K562 (cell line): ENCODE measurements at regions not wholly inside any gene's neighbourhood (a gene's known extent, or its start where the extent isn't known, plus 50 kb on each side); places are given as distances from the start of the nearest gene placed in this dataset.

Experiments used
- ATAC-seq: fragments of 200-7000 bp; cut with Tn5 transposase; 3 replicates; pipeline ENCODE4 v1.9.1; 2020; ENCODE audit warnings: moderate library complexity
- BruUV-seq: library from RNA; stranded (reverse); fragments of 400-500 nt; replicated peaks from 2 replicates; lab custom pipeline; 2021; lab: Mats Ljungman, UMichigan
- CTCF ChIA-PET: fragments of 300-600 bp; formaldehyde crosslinking; extraction: SDS; loops from one replicate; lab custom pipeline; 2021; ENCODE audit warnings: low intra/inter-chr PET ratio; lab: Yijun Ruan, JAX
- POLR2A ChIA-PET: fragments of 300-600, 350-650 bp; sonication (Branson Sonifier 250); formaldehyde crosslinking; extraction: SDS; loops from one replicate; lab custom pipeline; 2021; ENCODE audit warnings: antibody characterized with exemption, inconsistent platforms; lab: Yijun Ruan, JAX
- DNase-seq, 4 experiments: peaks; one replicate each; pipeline versions ENCODE4 v3.0.0 to v3.0.0-alpha.2; 2011 to 2018; ENCODE audit warnings: low spot score in 3 of 4, mixed read lengths in 3 of 4; ENCODE audit errors: extremely low read depth in 1 of 4
- FAIRE-seq: peaks from 2 replicates; lab custom pipeline; 2011; peaks lifted over from hg19 to GRCh38; lab: Jason Lieb, UNC
- H2AFZ ChIP-seq: 2 replicates; pipeline ENCODE4 v1.6.0; 2011; ENCODE audit warnings: low read depth, low read length, control low read depth, inconsistent platforms
- H3K27ac ChIP-seq: fragments of 200-600 bp; 3 replicates; pipeline ENCODE4 v1.8.0; 2011; ENCODE audit warnings: low read depth, mild to moderate bottlenecking, control low read depth, inconsistent platforms, low read length, moderate library complexity, mixed read lengths; ENCODE audit errors: extremely low read depth
- H3K27me3 ChIP-seq, 2 experiments: fragments of 300-600 bp in 1 of 2; 2 replicates in 1 of 2; 3 replicates in 1 of 2; pipeline versions ENCODE4 v1.6.0 to v1.8.0; 2011; ENCODE audit warnings: inconsistent platforms in 2 of 2, low read length in 2 of 2, mild to moderate bottlenecking in 1 of 2, mixed read lengths in 1 of 2, moderate library complexity in 1 of 2; ENCODE audit not compliant: control insufficient read depth in 2 of 2, insufficient read depth in 2 of 2
- H3K36me3 ChIP-seq: fragments of 300-600 bp; 3 replicates; pipeline ENCODE4 v1.8.0; 2011; ENCODE audit warnings: mild to moderate bottlenecking, low read length, inconsistent platforms; ENCODE audit not compliant: control insufficient read depth, insufficient read depth
- H3K4me1 ChIP-seq, 2 experiments: fragments of 200-600 bp in 1 of 2; replicated peaks in 1 of 2; 2 replicates in 1 of 2; 3 replicates in 1 of 2; pipeline versions ENCODE4 v1.5.1 to v1.8.0; 2011; ENCODE audit warnings: inconsistent platforms in 2 of 2, low read length in 2 of 2, mild to moderate bottlenecking in 1 of 2, mixed read lengths in 1 of 2, moderate library complexity in 1 of 2; ENCODE audit not compliant: control insufficient read depth in 2 of 2, insufficient read depth in 2 of 2
- H3K4me2 ChIP-seq: 2 replicates; pipeline ENCODE4 v1.6.1; 2011; ENCODE audit warnings: low read length, control low read depth, inconsistent platforms, mixed read lengths; ENCODE audit not compliant: insufficient read depth
- H3K4me3 ChIP-seq: fragments of 200-600 bp; sonication (generic), shearing (Covaris generic); 2 replicates; pipeline ENCODE4 v1.5.1; 2016; ENCODE audit warnings: control low read depth, inconsistent platforms
- H3K79me2 ChIP-seq: fragments of 200-600 bp; 3 replicates; pipeline ENCODE4 v1.8.0; 2011; ENCODE audit warnings: low read length, inconsistent platforms; ENCODE audit not compliant: control insufficient read depth, insufficient read depth
- H3K9ac ChIP-seq, 2 experiments: 2 replicates each; pipeline versions ENCODE4 v1.6.0 to v1.6.1; 2011; ENCODE audit warnings: low read depth in 2 of 2, low read length in 2 of 2, control low read depth in 1 of 2, inconsistent platforms in 1 of 2, mild to moderate bottlenecking in 1 of 2, mixed read lengths in 1 of 2; ENCODE audit not compliant: insufficient read depth in 1 of 2
- H3K9me1 ChIP-seq: one replicate; pipeline ENCODE4 v1.6.0; 2011; ENCODE audit warnings: inconsistent platforms, mild to moderate bottlenecking, low read length, moderate library complexity; ENCODE audit not compliant: control insufficient read depth, insufficient read depth
- H3K9me3 ChIP-seq: replicated peaks from 2 replicates; pipeline ENCODE4 v1.5.1; 2011; ENCODE audit warnings: low read depth, low read length, inconsistent platforms; ENCODE audit not compliant: control insufficient read depth, insufficient read depth
- H4K20me1 ChIP-seq: replicated peaks from 2 replicates; pipeline ENCODE4 v1.6.1; 2011; ENCODE audit warnings: low read length, inconsistent platforms, mixed read lengths; ENCODE audit not compliant: control insufficient read depth, insufficient read depth
- FOXK2 ChIP-seq, 2 experiments: fragments of 450-650 bp; IDR thresholded peaks in 1 of 2; conservative IDR thresholded peaks in 1 of 2; 2 replicates each; pipeline ENCODE4 v1.6.1; 2016; ENCODE audit warnings: low read depth in 2 of 2, mild to moderate bottlenecking in 1 of 2
- IRF2 ChIP-seq: sonication (generic); formaldehyde crosslinking; IDR thresholded peaks from 2 replicates; pipeline ENCODE4 v1.8.1; 2022; ENCODE audit warnings: mild to moderate bottlenecking, missing genetic modification reagents
- MLX ChIP-seq, 2 experiments: fragments of 450-650 bp in 1 of 2; sonication (generic) in 1 of 2; formaldehyde crosslinking; conservative IDR thresholded peaks; 2 replicates each; pipeline versions ENCODE4 v1.4.0 to v1.8.1; 2020 to 2022; ENCODE audit warnings: mild to moderate bottlenecking in 1 of 2, missing genetic modification reagents in 1 of 2
- NR4A1 ChIP-seq, 2 experiments: fragments of 250-450 bp in 1 of 2; fragments of 450-650 bp in 1 of 2; sonication (Bioruptor Pico) in 1 of 2; IDR thresholded peaks; 2 replicates each; pipeline versions ENCODE4 v1.4.0 to v1.6.1; 2016 to 2020; ENCODE audit warnings: mild to moderate bottlenecking in 2 of 2, missing compliant biosample characterization in 1 of 2, missing genetic modification characterization in 1 of 2, moderate library complexity in 1 of 2
- SMARCC2 ChIP-seq: fragments of 450-650 bp; IDR thresholded peaks from 2 replicates; pipeline ENCODE4 v1.6.1; 2017; ENCODE audit warnings: antibody characterized with exemption, moderate library complexity, mild to moderate bottlenecking, low read depth
- ZBTB17 ChIP-seq: fragments of 450-650 bp; formaldehyde crosslinking; IDR thresholded peaks from 2 replicates; pipeline ENCODE4 v1.4.0; 2020; ENCODE audit warnings: mild to moderate bottlenecking
- ZEB2 ChIP-seq: fragments of 450-650 bp; IDR thresholded peaks from 2 replicates; pipeline ENCODE4 v1.6.1; 2016
- ZFP30 ChIP-seq: fragments of 250-450 bp; sonication (Bioruptor Pico); IDR thresholded peaks from 2 replicates; pipeline ENCODE4 v1.8.0; 2022; ENCODE audit warnings: moderate library complexity, mild to moderate bottlenecking, inconsistent platforms, borderline replicate concordance
- ZNF12 ChIP-seq: sonication (generic); formaldehyde crosslinking; IDR thresholded peaks from 2 replicates; pipeline ENCODE4 v1.4.0; 2020; ENCODE audit warnings: mild to moderate bottlenecking, missing genetic modification reagents
- ZNF124 ChIP-seq: sonication (generic); formaldehyde crosslinking; IDR thresholded peaks from 2 replicates; pipeline ENCODE4 v1.8.1; 2022; ENCODE audit warnings: missing genetic modification reagents
- ZNF316 ChIP-seq: fragments of 450-650 bp; IDR thresholded peaks from 2 replicates; pipeline ENCODE4 v1.6.1; 2016
- ZNF76 ChIP-seq: fragments of 250-450 bp; sonication (Bioruptor Pico); IDR thresholded peaks from 2 replicates; pipeline ENCODE4 v1.4.0; 2020; ENCODE audit warnings: mild to moderate bottlenecking, moderate library complexity, borderline replicate concordance
- WGBS: fragments of 100-300 bp; shearing (Covaris generic); methylation state at CpG from one replicate; pipeline ENCODE4 v1.1.6; 2016; ENCODE audit warnings: low coverage, mixed read lengths; ENCODE audit not compliant: insufficient coverage; ENCODE audit errors: missing lambda C conversion rate; 5-methylcytosine and 5-hydroxymethylcytosine counted together
- in situ Hi-C: fragments of 300-500 bp; cut with MboI; formaldehyde crosslinking; loops from 4 replicates; pipeline ENCODE4 v1.15.0; 2018; ENCODE audit warnings: inconsistent platforms, mixed read lengths
- intact Hi-C: fragments of 100-400 bp; cut with micrococcal nuclease; formaldehyde crosslinking; loops from 2 replicates; pipeline ENCODE4 v1.14.2; 2022
- TF ChIP-seq, protein P1 (sequence below): fragments of 450-650 bp; IDR thresholded peaks from 2 replicates; pipeline ENCODE4 v1.6.1; 2016
- TF ChIP-seq, protein P2 (sequence below), 2 experiments: fragments of 450-650 bp in 1 of 2; sonication (generic) in 1 of 2; formaldehyde crosslinking in 1 of 2; IDR thresholded peaks in 1 of 2; conservative IDR thresholded peaks in 1 of 2; 2 replicates each; pipeline versions ENCODE4 v1.6.1 to v1.8.1; 2016 to 2023; ENCODE audit warnings: mild to moderate bottlenecking in 2 of 2, moderate library complexity in 2 of 2, inconsistent platforms in 1 of 2, missing genetic modification reagents in 1 of 2
- TF ChIP-seq, protein P3 (sequence below): sonication (generic); formaldehyde crosslinking; IDR thresholded peaks from 2 replicates; pipeline ENCODE4 v1.5.0; 2020; ENCODE audit warnings: missing genetic modification reagents

DNA sequence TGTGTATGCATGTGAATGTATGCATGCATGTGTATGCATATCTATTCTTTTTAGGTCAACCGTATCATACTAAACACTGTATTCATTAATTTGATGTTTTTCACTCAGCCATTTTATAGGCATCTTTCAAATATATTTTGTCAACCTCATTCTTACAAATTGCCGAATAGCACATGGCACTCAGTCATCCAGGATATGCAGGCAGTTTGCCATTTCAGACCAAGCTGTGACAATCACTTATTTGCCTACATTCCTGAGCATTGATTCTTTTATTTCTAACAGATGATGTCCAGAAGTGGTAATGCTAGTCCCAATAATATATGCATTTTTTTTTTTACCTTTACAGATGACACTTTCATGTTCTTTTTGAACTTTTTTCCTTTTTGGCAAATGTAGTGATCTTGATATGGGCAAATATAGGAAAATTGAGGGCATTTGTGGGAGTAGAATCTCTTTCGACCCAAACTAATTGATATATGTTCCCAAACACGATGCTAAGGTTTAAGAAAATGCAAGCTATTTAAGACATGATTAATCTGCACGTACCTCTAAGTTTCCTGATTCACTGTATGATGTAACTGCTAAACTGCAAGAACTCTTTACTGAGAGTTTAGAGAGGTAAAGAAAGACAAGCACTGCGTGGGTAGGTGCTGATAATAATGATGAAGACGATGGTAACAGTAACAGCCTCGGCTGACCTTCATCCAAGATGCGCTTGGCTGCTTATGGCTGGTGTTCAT lies 153.9 kb upstream of the DAP start (continued):
- TF ChIP-seq, protein P1, sequence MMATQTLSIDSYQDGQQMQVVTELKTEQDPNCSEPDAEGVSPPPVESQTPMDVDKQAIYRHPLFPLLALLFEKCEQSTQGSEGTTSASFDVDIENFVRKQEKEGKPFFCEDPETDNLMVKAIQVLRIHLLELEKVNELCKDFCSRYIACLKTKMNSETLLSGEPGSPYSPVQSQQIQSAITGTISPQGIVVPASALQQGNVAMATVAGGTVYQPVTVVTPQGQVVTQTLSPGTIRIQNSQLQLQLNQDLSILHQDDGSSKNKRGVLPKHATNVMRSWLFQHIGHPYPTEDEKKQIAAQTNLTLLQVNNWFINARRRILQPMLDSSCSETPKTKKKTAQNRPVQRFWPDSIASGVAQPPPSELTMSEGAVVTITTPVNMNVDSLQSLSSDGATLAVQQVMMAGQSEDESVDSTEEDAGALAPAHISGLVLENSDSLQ = no peak
- TF ChIP-seq ZNF124 = no peak
- TF ChIP-seq ZNF12 (CRISPR knock-in tag) = no peak
- no peak for TF ChIP-seq IRF2 (CRISPR knock-in tag)

DNA sequence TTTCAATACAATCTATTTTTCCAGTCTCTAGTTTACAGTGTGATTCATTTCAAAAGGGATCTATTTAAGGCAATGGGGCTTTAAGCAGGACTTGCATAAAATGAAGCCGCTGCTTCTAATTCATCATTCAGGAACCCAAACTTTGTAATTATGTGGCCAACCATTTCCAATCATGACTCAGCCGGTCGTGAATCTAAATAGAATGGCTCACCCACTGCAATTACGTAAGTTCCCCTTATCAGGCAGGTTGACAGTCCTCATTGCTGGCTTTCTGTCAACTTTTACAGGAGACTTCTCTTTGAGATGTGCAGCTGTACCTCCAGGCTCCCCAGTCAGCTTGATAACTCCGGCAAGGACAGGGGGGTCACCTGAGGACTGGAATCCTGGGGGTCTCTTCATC lies 152.8 kb upstream of the DAP start:
- 0% methylated on average over 5 of the region's 5 CpGs for WGBS
- peak; percentile 63 for FAIRE-seq
- H3K4me2 ChIP-seq = no peak overlapping the region
- H3K9ac ChIP-seq = no peak overlapping the region
- H3K4me1 ChIP-seq = peaks cover 0 to 6% of the 10 kb centered on the region in 2 experiments; a peak in 2 of 5 replicates
- ChIA-PET CTCF (interaction anchor here (0.6 kb wide), 1 partner anchor 63 kb away, joined by 3 read pairs; no protein-coding TSS in a partner anchor), POLR2A (interaction anchor here (0.7 kb wide), 1 partner anchor 156 kb away, joined by 4 read pairs; no protein-coding TSS in a partner anchor)
- in situ Hi-C loops (no loop called here), intact Hi-C loops (no loop called here)
- H3K27me3 ChIP-seq = 0 out of 5 replicates have a peak, but pooled peaks cover 0 to 2% of the 10 kb centered on the region in 2 experiments
- H3K4me3 ChIP-seq = no peak overlapping the region
- H3K79me2 ChIP-seq = no peaks in the 10 kb centered on the region
- H2AFZ ChIP-seq = no peak overlapping the region
- H3K27ac ChIP-seq = no peak overlapping the region
- peak; percentile 84 for ATAC-seq
- H3K36me3 ChIP-seq = no peaks in the 10 kb centered on the region
- no peaks in the 10 kb centered on the region for H4K20me1 ChIP-seq
- no peaks in the 10 kb centered on the region for H3K9me3 ChIP-seq
- BruUV-seq = no TSS peak
- H3K9me1 ChIP-seq = no peaks in the 10 kb centered on the region
- DNase-seq = peak; percentile 18 to 65 (median 32)
- no peak for TF ChIP-seq MLX (CRISPR knock-in tag; conservative IDR thresholded peaks at IDR 0.05)
- TF ChIP-seq, protein P2, sequence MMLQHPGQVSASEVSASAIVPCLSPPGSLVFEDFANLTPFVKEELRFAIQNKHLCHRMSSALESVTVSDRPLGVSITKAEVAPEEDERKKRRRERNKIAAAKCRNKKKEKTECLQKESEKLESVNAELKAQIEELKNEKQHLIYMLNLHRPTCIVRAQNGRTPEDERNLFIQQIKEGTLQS (IDR thresholded peaks at IDR 0.05) = peak; percentile 78
- TF ChIP-seq, protein P2 (CRISPR knock-in tag; conservative IDR thresholded peaks at IDR 0.05) = 0 out of 2 replicates have a peak, but pooled peaks have one; percentile 33
- no peak for TF ChIP-seq SMARCC2
- TF ChIP-seq ZBTB17 (CRISPR knock-in tag) = no peak
- no peak for TF ChIP-seq NR4A1 (CRISPR knock-in tag; IDR thresholded peaks at IDR 0.05)
- no peak for TF ChIP-seq NR4A1 (tag; IDR thresholded peaks at IDR 0.05)
- no peak for TF ChIP-seq FOXK2 (conservative IDR thresholded peaks at IDR 0.05 in 1 of 2, IDR thresholded peaks at IDR 0.05 in 1 of 2; ENCODE audit: low read depth in 2 of 2)
- TF ChIP-seq ZEB2 = no peak
- TF ChIP-seq ZNF76 (CRISPR knock-in tag) = no peak
- 0 out of 2 replicates have a peak, but pooled peaks have one; percentile 10 for TF ChIP-seq ZNF316
- TF ChIP-seq ZFP30 (CRISPR knock-in tag) = no peak
- TF ChIP-seq, protein P3, sequence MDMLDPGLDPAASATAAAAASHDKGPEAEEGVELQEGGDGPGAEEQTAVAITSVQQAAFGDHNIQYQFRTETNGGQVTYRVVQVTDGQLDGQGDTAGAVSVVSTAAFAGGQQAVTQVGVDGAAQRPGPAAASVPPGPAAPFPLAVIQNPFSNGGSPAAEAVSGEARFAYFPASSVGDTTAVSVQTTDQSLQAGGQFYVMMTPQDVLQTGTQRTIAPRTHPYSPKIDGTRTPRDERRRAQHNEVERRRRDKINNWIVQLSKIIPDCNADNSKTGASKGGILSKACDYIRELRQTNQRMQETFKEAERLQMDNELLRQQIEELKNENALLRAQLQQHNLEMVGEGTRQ (CRISPR knock-in tag) = no peak
